H1 (cell line): ENCODE measurements at regions not wholly inside any gene's neighbourhood (a gene's known extent, or its start where the extent isn't known, plus 50 kb on each side); places are given as distances from the start of the nearest gene placed in this dataset.

Experiments used
- CTCF ChIA-PET: fragments of 300-600 bp; sonication (Branson Sonifier 250); formaldehyde crosslinking; loops from one replicate; lab custom pipeline; 2021; ENCODE audit not compliant: partially characterized antibody; lab: Charles Lee
- POLR2A ChIA-PET: fragments of 300-600 bp; sonication (Branson Sonifier 250); formaldehyde crosslinking; loops from one replicate; lab custom pipeline; 2021; ENCODE audit warnings: inconsistent platforms; ENCODE audit not compliant: partially characterized antibody; lab: Charles Lee
- DNase-seq, 2 experiments: peaks; one replicate each; pipeline versions ENCODE4 v3.0.0 to v3.0.0-alpha.2; 2010 to 2022; ENCODE audit warnings: low spot score in 2 of 2, low read depth in 1 of 2, mixed read lengths in 1 of 2
- FAIRE-seq: peaks from 2 replicates; lab custom pipeline; 2011; peaks lifted over from hg19 to GRCh38; lab: Jason Lieb, UNC
- H2AFZ ChIP-seq: 2 replicates; pipeline ENCODE4 v1.8.1; 2012; ENCODE audit warnings: low read length, inconsistent platforms
- H2AK5ac ChIP-seq: 2 replicates; pipeline ENCODE4 v1.6.1; 2013; ENCODE audit warnings: low read depth, low read length
- H2BK120ac ChIP-seq: replicated peaks from 2 replicates; pipeline ENCODE3; 2013; ENCODE audit warnings: low read depth, low read length, inconsistent platforms
- H2BK12ac ChIP-seq: 2 replicates; pipeline ENCODE4 v1.6.1; 2013; ENCODE audit warnings: low read depth, low read length
- H2BK15ac ChIP-seq: 2 replicates; pipeline ENCODE4 v1.6.1; 2013; ENCODE audit warnings: low read length
- H2BK20ac ChIP-seq: 2 replicates; pipeline ENCODE4 v1.6.1; 2013; ENCODE audit warnings: low read length
- H2BK5ac ChIP-seq: 2 replicates; pipeline ENCODE4 v1.6.1; 2013; ENCODE audit warnings: low read depth, low read length
- H3K14ac ChIP-seq: 2 replicates; pipeline ENCODE4 v1.6.1; 2013; ENCODE audit warnings: inconsistent platforms; ENCODE audit not compliant: insufficient read length
- H3K18ac ChIP-seq: 2 replicates; pipeline ENCODE4 v1.6.1; 2013; ENCODE audit warnings: low read length; ENCODE audit errors: extremely low read depth
- H3K23ac ChIP-seq: 2 replicates; pipeline ENCODE4 v1.6.1; 2013; ENCODE audit warnings: inconsistent platforms; ENCODE audit not compliant: insufficient read length
- H3K23me2 ChIP-seq: 2 replicates; pipeline ENCODE4 v1.6.1; 2013; ENCODE audit warnings: low read depth, low read length
- H3K27ac ChIP-seq: 2 replicates; pipeline ENCODE4 v1.6.1; 2011; ENCODE audit warnings: low read depth, low read length, inconsistent platforms
- H3K27me3 ChIP-seq, 4 experiments: replicated peaks in 1 of 4; 1 replicate in 1 of 4; 2 replicates in 3 of 4; pipeline versions ENCODE4 v1.6.1 to v1.8.1; 2011 to 2013; ENCODE audit warnings: low read length in 3 of 4, mild to moderate bottlenecking in 3 of 4, inconsistent platforms in 2 of 4, mixed read lengths in 2 of 4, moderate library complexity in 1 of 4; ENCODE audit not compliant: control insufficient read depth in 3 of 4, insufficient read depth in 3 of 4; ENCODE audit errors: extremely low read depth in 1 of 4
- H3K36me3 ChIP-seq, 4 experiments: 2 replicates each; pipeline versions ENCODE4 v1.6.1 to v1.8.1; 2011 to 2013; ENCODE audit warnings: mild to moderate bottlenecking in 4 of 4, low read length in 3 of 4, moderate library complexity in 2 of 4, control low read depth in 1 of 4, inconsistent platforms in 1 of 4; ENCODE audit not compliant: insufficient read depth in 4 of 4, control insufficient read depth in 2 of 4
- H3K4ac ChIP-seq: replicated peaks from 2 replicates; pipeline ENCODE3; 2013; ENCODE audit warnings: low read length, low read depth, mixed read lengths, inconsistent platforms; ENCODE audit not compliant: insufficient read length
- H3K4me1 ChIP-seq, 4 experiments: replicated peaks in 1 of 4; 1 replicate in 1 of 4; 2 replicates in 3 of 4; pipeline versions ENCODE4 v1.6.1 to v1.8.1; 2011 to 2013; ENCODE audit warnings: low read length in 3 of 4, inconsistent platforms in 2 of 4, mixed read lengths in 1 of 4; ENCODE audit not compliant: insufficient read depth in 4 of 4, control insufficient read depth in 3 of 4
- H3K4me2 ChIP-seq, 2 experiments: 2 replicates each; pipeline versions ENCODE4 v1.6.1 to v1.8.1; 2011 to 2013; ENCODE audit warnings: low read depth in 2 of 2, low read length in 2 of 2, control low read depth in 1 of 2, inconsistent platforms in 1 of 2, mild to moderate bottlenecking in 1 of 2; ENCODE audit not compliant: insufficient read depth in 1 of 2
- H3K4me3 ChIP-seq, 4 experiments: fragments of 200-600, 300-600 bp in 1 of 4; sonication (generic), shearing (Covaris generic), sonication (Bioruptor Twin) in 1 of 4; 2 replicates each; pipeline versions ENCODE4 v1.5.1 to v1.8.1; 2011 to 2016; ENCODE audit warnings: low read length in 4 of 4, low read depth in 3 of 4, control low read depth in 2 of 4, inconsistent platforms in 2 of 4, mild to moderate bottlenecking in 2 of 4, mixed read lengths in 1 of 4, moderate library complexity in 1 of 4; ENCODE audit not compliant: insufficient read depth in 2 of 4; ENCODE audit errors: extremely low read depth in 1 of 4
- H3K56ac ChIP-seq: replicated peaks from 2 replicates; pipeline ENCODE3; 2013; ENCODE audit warnings: low read depth, mild to moderate bottlenecking, mixed read lengths, low read length, inconsistent platforms; ENCODE audit not compliant: insufficient read length
- H3K79me1 ChIP-seq: 2 replicates; pipeline ENCODE4 v1.6.1; 2013; ENCODE audit warnings: low read depth, low read length, control low read depth
- H3K79me2 ChIP-seq, 2 experiments: 2 replicates each; pipeline versions ENCODE4 v1.6.1 to v1.8.1; 2012 to 2013; ENCODE audit warnings: low read length in 2 of 2, mild to moderate bottlenecking in 2 of 2, inconsistent platforms in 1 of 2; ENCODE audit not compliant: insufficient read depth in 2 of 2, control insufficient read depth in 1 of 2
- H3K9ac ChIP-seq, 4 experiments: replicated peaks in 1 of 4; 1 replicate in 1 of 4; 2 replicates in 3 of 4; pipeline versions ENCODE4 v1.6.1 to v1.8.1; 2011 to 2013; ENCODE audit warnings: low read depth in 3 of 4, low read length in 3 of 4, control low read depth in 2 of 4, mild to moderate bottlenecking in 2 of 4, moderate library complexity in 2 of 4, inconsistent platforms in 1 of 4; ENCODE audit errors: extremely low read depth in 1 of 4
- H3K9me3 ChIP-seq, 2 experiments: 2 replicates each; pipeline versions ENCODE4 v1.6.1 to v1.8.1; 2012 to 2013; ENCODE audit warnings: mild to moderate bottlenecking in 2 of 2, moderate library complexity in 2 of 2, control low read depth in 1 of 2, inconsistent platforms in 1 of 2, low read depth in 1 of 2, low read length in 1 of 2, mixed read lengths in 1 of 2; ENCODE audit not compliant: insufficient read depth in 2 of 2
- H4K20me1 ChIP-seq, 2 experiments: replicated peaks in 1 of 2; 2 replicates each; pipeline versions ENCODE3 to v1.8.1; 2011 to 2013; ENCODE audit warnings: inconsistent platforms in 2 of 2, low read length in 2 of 2, mild to moderate bottlenecking in 1 of 2; ENCODE audit not compliant: insufficient read depth in 2 of 2, control insufficient read depth in 1 of 2
- H4K5ac ChIP-seq: 2 replicates; pipeline ENCODE4 v1.6.1; 2013; ENCODE audit warnings: low read length, low read depth, mixed read lengths, inconsistent platforms; ENCODE audit not compliant: insufficient read length
- H4K8ac ChIP-seq: 2 replicates; pipeline ENCODE4 v1.8.0; 2013; ENCODE audit warnings: mild to moderate bottlenecking, moderate library complexity, low read length, inconsistent platforms; ENCODE audit not compliant: insufficient read depth; ENCODE audit errors: extremely low read depth
- H4K91ac ChIP-seq: replicated peaks from 2 replicates; pipeline ENCODE3; 2013; ENCODE audit warnings: low read length, mixed read lengths, inconsistent platforms; ENCODE audit not compliant: insufficient read length
- BACH1 ChIP-seq: IDR thresholded peaks from 2 replicates; pipeline ENCODE4 v1.6.1; 2012; ENCODE audit warnings: low read length, improper control_type of control experiment
- EP300 ChIP-seq, 2 experiments: IDR thresholded peaks; 1 replicate in 1 of 2; 2 replicates in 1 of 2; pipeline ENCODE4 v1.6.1; 2011 to 2012; ENCODE audit warnings: low read depth in 2 of 2, low read length in 2 of 2, mild to moderate bottlenecking in 2 of 2, borderline replicate concordance in 1 of 2, inconsistent platforms in 1 of 2, moderate library complexity in 1 of 2
- SIX5 ChIP-seq: IDR thresholded peaks from 2 replicates; pipeline ENCODE4 v1.6.1; 2011; ENCODE audit warnings: mild to moderate bottlenecking, low read depth, low read length
- TBP ChIP-seq: IDR thresholded peaks from 2 replicates; pipeline ENCODE4 v1.6.1; 2011; ENCODE audit warnings: low read depth, low read length, improper control_type of control experiment
- WGBS, 2 experiments: shearing (Covaris generic) in 1 of 2; methylation state at CpG; one replicate each; pipeline versions ENCODE4 v1.1.6 to v1.1.7; 2013 to 2015; ENCODE audit warnings: low lambda C conversion rate in 2 of 2, mixed read lengths in 2 of 2, inconsistent platforms in 1 of 2, low coverage in 1 of 2, missing lambda C conversion rate in 1 of 2; ENCODE audit not compliant: insufficient replicate concordance in 2 of 2, insufficient coverage in 1 of 2, insufficient read length in 1 of 2; ENCODE audit errors: extremely low coverage in 1 of 2, missing lambda C conversion rate in 1 of 2; 5-methylcytosine and 5-hydroxymethylcytosine counted together
- TF ChIP-seq, protein P1 (sequence below), 3 experiments: IDR thresholded peaks; 1 replicate in 2 of 3; 2 replicates in 1 of 3; pipeline versions ENCODE4 v1.5.1 to v1.6.1; 2011; ENCODE audit warnings: low read length in 3 of 3, mild to moderate bottlenecking in 3 of 3, inconsistent platforms in 2 of 3, low read depth in 1 of 3, moderate library complexity in 1 of 3; ENCODE audit not compliant: insufficient read depth in 1 of 3; ENCODE audit errors: control extremely low read depth in 1 of 3

DNA sequence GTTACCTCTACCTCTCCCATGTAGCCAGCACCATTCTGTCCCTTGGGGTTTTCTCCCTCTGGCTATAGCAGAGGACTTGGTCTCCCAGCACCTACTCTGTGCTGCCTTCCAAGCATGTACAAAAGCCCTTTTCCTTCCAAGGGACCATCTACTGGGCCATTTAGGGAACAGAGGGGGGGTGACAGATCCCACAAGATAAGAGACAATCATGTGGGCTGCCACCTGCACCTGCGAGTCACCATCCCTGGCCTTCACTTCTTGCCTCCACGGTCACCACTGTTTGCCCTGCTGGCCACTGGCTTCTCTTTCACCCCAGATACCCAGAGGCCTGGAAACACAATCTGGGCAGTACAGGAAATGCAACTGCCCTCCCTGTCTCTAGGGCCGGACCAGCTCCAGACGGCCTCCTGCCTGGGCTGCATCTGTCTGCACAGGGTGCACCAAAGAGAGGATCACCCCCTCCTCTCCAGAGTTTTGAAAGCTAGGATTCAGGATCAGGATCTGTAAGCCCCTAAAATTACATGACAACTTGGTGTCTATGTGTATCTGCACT is 160.8 kb upstream of the NECTIN1 start:
- ChIA-PET CTCF (interaction anchor here (0.9 to 1.4 kb wide), 5 partner anchors 11 to 208 kb away, joined by 3 to 6 read pairs (median 3); no protein-coding TSS in a partner anchor), POLR2A (interaction anchor here (0.6 kb wide), 1 partner anchor 112 kb away, joined by 3 read pairs; no protein-coding TSS in a partner anchor)
- no peak overlapping the region for H3K27ac ChIP-seq
- no peak overlapping the region for H3K4me3 ChIP-seq
- H4K8ac ChIP-seq = no peak overlapping the region
- no peak overlapping the region for H2BK12ac ChIP-seq
- H2BK20ac ChIP-seq = no peak overlapping the region
- no peak overlapping the region for H3K9ac ChIP-seq
- no peaks in the 10 kb centered on the region for H3K79me1 ChIP-seq
- no peaks in the 10 kb centered on the region for H3K36me3 ChIP-seq
- H3K14ac ChIP-seq = no peak overlapping the region
- DNase-seq (no peak), FAIRE-seq (no peak)
- no peak overlapping the region for H3K23ac ChIP-seq
- H3K4ac ChIP-seq = no peak overlapping the region
- no peak overlapping the region for H3K18ac ChIP-seq
- no peaks in the 10 kb centered on the region for H4K20me1 ChIP-seq
- no peak overlapping the region for H2BK15ac ChIP-seq
- H4K91ac ChIP-seq = no peak overlapping the region
- H4K5ac ChIP-seq = no peak overlapping the region
- WGBS, 2 experiments = 89% methylated on average over 4 of the region's 4 CpGs; no CpG with 5 or more reads in 1 of the 2 experiments
- H2AK5ac ChIP-seq = no peak overlapping the region
- no peaks in the 10 kb centered on the region for H3K23me2 ChIP-seq
- no peaks in the 10 kb centered on the region for H3K9me3 ChIP-seq
- H3K56ac ChIP-seq = no peak overlapping the region
- H2BK5ac ChIP-seq = no peak overlapping the region
- no peaks in the 10 kb centered on the region for H3K4me1 ChIP-seq
- H3K4me2 ChIP-seq = no peak overlapping the region
- no peaks in the 10 kb centered on the region for H3K79me2 ChIP-seq
- no peak overlapping the region for H2BK120ac ChIP-seq
- H2AFZ ChIP-seq = no peak overlapping the region
- no peaks in the 10 kb centered on the region; a peak in 2 of 7 replicates for H3K27me3 ChIP-seq
- TF ChIP-seq SIX5 (no peak), TBP (no peak), BACH1 (no peak), EP300 (IDR thresholded peaks at IDR 0.05; ENCODE audit: borderline replicate concordance in 1 of 2, low read depth in 2 of 2, low read length in 2 of 2) (no peak)
- TF ChIP-seq, protein P1, sequence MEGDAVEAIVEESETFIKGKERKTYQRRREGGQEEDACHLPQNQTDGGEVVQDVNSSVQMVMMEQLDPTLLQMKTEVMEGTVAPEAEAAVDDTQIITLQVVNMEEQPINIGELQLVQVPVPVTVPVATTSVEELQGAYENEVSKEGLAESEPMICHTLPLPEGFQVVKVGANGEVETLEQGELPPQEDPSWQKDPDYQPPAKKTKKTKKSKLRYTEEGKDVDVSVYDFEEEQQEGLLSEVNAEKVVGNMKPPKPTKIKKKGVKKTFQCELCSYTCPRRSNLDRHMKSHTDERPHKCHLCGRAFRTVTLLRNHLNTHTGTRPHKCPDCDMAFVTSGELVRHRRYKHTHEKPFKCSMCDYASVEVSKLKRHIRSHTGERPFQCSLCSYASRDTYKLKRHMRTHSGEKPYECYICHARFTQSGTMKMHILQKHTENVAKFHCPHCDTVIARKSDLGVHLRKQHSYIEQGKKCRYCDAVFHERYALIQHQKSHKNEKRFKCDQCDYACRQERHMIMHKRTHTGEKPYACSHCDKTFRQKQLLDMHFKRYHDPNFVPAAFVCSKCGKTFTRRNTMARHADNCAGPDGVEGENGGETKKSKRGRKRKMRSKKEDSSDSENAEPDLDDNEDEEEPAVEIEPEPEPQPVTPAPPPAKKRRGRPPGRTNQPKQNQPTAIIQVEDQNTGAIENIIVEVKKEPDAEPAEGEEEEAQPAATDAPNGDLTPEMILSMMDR (IDR thresholded peaks at IDR 0.05; ENCODE audit: control extremely low read depth in 1 of 3, insufficient read depth in 1 of 3, low read depth in 1 of 3, low read length in 3 of 3) = no peak
